Fibroblast of lung (primary cell): ENCODE measurements at regions not wholly inside any gene's neighbourhood (a gene's known extent, or its start where the extent isn't known, plus 50 kb on each side); places are given as distances from the start of the nearest gene placed in this dataset.

Experiments used
- DNase-seq, 2 donors: peaks; one replicate each; pipeline versions ENCODE4 v3.0.0 to v3.0.0-alpha.2; 2010; ENCODE audit warnings: low read depth in 2 of 2
- H2AFZ ChIP-seq: 2 replicates; pipeline ENCODE4 v1.5.1; 2012; ENCODE audit warnings: low read length, control low read depth, inconsistent platforms
- H3K27ac ChIP-seq: 2 replicates; pipeline ENCODE4 v1.5.1; 2011; ENCODE audit warnings: low read length, control low read depth; ENCODE audit not compliant: insufficient read depth
- H3K27me3 ChIP-seq: 2 replicates; pipeline ENCODE4 v1.5.1; 2011; ENCODE audit warnings: mild to moderate bottlenecking, low read length; ENCODE audit not compliant: control insufficient read depth, insufficient read depth
- H3K36me3 ChIP-seq: 2 replicates; pipeline ENCODE4 v1.5.1; 2011; ENCODE audit warnings: low read length; ENCODE audit not compliant: control insufficient read depth, insufficient read depth
- H3K4me1 ChIP-seq: 2 replicates; pipeline ENCODE4 v1.5.1; 2011; ENCODE audit warnings: low read length; ENCODE audit not compliant: control insufficient read depth, insufficient read depth; ENCODE audit errors: extremely low read depth
- H3K4me2 ChIP-seq: 2 replicates; pipeline ENCODE4 v1.5.1; 2011; ENCODE audit warnings: low read length, control low read depth; ENCODE audit not compliant: insufficient read depth; ENCODE audit errors: extremely low read depth
- H3K4me3 ChIP-seq, 4 experiments: fragments of 200-600 bp in 1 of 4; sonication (generic) in 1 of 4; replicated peaks in 1 of 4; 2 replicates each; pipeline ENCODE4 v1.5.1; 2011 to 2016; ENCODE audit warnings: low read length in 4 of 4, low read depth in 3 of 4, mild to moderate bottlenecking in 3 of 4, control low read depth in 2 of 4, inconsistent platforms in 1 of 4, mixed read lengths in 1 of 4; ENCODE audit not compliant: insufficient read depth in 1 of 4; ENCODE audit errors: control extremely low read depth in 1 of 4
- H3K79me2 ChIP-seq: 2 replicates; pipeline ENCODE4 v1.5.1; 2012; ENCODE audit warnings: mild to moderate bottlenecking, low read length, inconsistent platforms; ENCODE audit not compliant: control insufficient read depth, insufficient read depth
- H3K9ac ChIP-seq: 2 replicates; pipeline ENCODE4 v1.5.1; 2011; ENCODE audit warnings: mild to moderate bottlenecking, low read length, control low read depth; ENCODE audit not compliant: insufficient read depth
- H3K9me3 ChIP-seq: 2 replicates; pipeline ENCODE4 v1.5.1; 2012; ENCODE audit warnings: low read depth, low read length; ENCODE audit not compliant: control insufficient read depth, insufficient read depth
- H4K20me1 ChIP-seq: 2 replicates; pipeline ENCODE4 v1.5.1; 2011; ENCODE audit warnings: low read length; ENCODE audit not compliant: control insufficient read depth, insufficient read depth; ENCODE audit errors: extremely low read depth
- CTCF ChIP-seq, 2 donors: IDR thresholded peaks in 1 of 2; conservative IDR thresholded peaks in 1 of 2; 1 replicate in 1 of 2; 2 replicates in 1 of 2; pipeline ENCODE4 v1.5.1; 2011 to 2012; ENCODE audit warnings: low read length in 2 of 2, control low read depth in 1 of 2, inconsistent platforms in 1 of 2, low read depth in 1 of 2, mild to moderate bottlenecking in 1 of 2
- EZH2 ChIP-seq: IDR thresholded peaks from 2 replicates; pipeline ENCODE4 v1.5.1; 2012; ENCODE audit warnings: low read length, control low read depth, mild to moderate bottlenecking; ENCODE audit errors: missing control alignments

DNA sequence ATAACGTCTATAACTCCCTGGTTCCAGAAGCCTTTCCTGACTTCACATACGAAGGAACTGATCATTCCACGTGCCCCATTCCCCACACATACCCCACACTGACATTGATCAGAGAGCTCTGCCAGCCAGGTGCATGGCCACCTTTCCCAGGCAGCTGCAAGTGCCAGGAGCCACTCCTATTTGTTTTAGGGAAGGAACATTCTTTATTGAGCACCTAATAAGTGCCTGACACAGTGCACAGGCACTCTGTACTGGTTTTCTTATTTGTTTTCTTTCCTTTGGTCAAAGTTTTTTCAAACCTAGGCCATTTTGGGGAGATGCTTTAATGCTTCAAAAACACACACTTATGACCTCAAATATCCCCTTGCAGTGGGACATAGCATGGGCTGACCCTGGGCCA is 50.0 kb downstream of the PITPNM2 start:
- Histone ChIP-seq H3K4me1 (peaks cover 14% of the 10 kb centered on the region), H3K36me3 (no peaks in the 10 kb centered on the region), H3K9me3 (no peaks in the 10 kb centered on the region), H2AFZ (no peak overlapping the region), H3K9ac (no peak overlapping the region), H3K27me3 (no peaks in the 10 kb centered on the region), H3K27ac (no peak overlapping the region), H4K20me1 (no peaks in the 10 kb centered on the region), H3K4me3 (no peak overlapping the region), H3K79me2 (no peaks in the 10 kb centered on the region), H3K4me2 (no peak overlapping the region)
- no peak for TF ChIP-seq EZH2
- no peak for TF ChIP-seq CTCF (conservative IDR thresholded peaks at IDR 0.05 in 1 of 2, IDR thresholded peaks at IDR 0.05 in 1 of 2; ENCODE audit: low read depth in 1 of 2, low read length in 2 of 2)
- no peak for DNase-seq

GRCh38 chr12:123100450-123100849 is 50.4 kb downstream of the PITPNM2 start:
- Histone ChIP-seq H3K27me3 (no peaks in the 10 kb centered on the region), H2AFZ (no peak overlapping the region), H3K9ac (no peak overlapping the region), H4K20me1 (no peaks in the 10 kb centered on the region), H3K4me2 (no peak overlapping the region), H3K9me3 (no peaks in the 10 kb centered on the region), H3K4me1 (peaks cover 17% of the 10 kb centered on the region), H3K4me3 (no peak overlapping the region), H3K79me2 (no peaks in the 10 kb centered on the region), H3K27ac (no peak overlapping the region), H3K36me3 (no peaks in the 10 kb centered on the region)
- TF ChIP-seq EZH2 (no peak), CTCF (conservative IDR thresholded peaks at IDR 0.05 in 1 of 2, IDR thresholded peaks at IDR 0.05 in 1 of 2; ENCODE audit: low read depth in 1 of 2, low read length in 2 of 2) (no peak)
- DNase-seq = no peak

DNA sequence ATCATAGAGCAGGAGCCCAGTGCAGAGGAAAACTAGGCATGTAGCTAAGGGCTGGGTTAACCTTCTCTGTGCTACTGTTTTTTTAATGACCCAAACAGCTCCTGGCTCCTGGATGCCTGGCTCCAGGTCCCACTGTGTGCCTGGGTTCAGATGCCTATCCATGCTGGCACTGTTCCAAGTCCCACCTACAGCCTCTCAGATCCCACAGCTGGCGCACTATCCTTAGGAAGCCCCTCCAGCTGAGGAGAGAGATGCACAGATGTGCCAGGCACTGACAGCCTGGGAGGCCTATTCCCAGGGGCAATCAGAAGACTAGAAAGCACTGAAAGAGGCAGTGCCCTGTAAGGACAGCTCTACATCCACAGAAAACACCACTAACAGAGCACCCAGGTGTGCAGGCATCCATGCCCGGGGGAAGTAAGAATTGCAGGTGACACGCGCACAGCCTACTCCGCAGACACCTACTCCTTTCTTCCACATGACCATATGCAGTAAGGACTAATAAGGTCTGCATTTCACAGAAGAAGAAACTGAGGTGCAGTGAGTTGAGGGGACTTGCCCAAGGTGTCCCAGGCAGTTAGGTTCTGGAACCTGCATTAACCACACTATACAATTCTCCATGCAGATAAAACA is 51.2 kb downstream of the PITPNM2 start:
- no peak for DNase-seq
- Histone ChIP-seq H2AFZ (no peak overlapping the region), H4K20me1 (no peaks in the 10 kb centered on the region), H3K4me2 (no peak overlapping the region), H3K27me3 (no peaks in the 10 kb centered on the region), H3K27ac (no peak overlapping the region), H3K79me2 (no peaks in the 10 kb centered on the region), H3K4me3 (no peak overlapping the region), H3K9me3 (no peaks in the 10 kb centered on the region), H3K4me1 (peaks cover 24% of the 10 kb centered on the region), H3K36me3 (no peaks in the 10 kb centered on the region), H3K9ac (no peak overlapping the region)
- TF ChIP-seq CTCF (conservative IDR thresholded peaks at IDR 0.05 in 1 of 2, IDR thresholded peaks at IDR 0.05 in 1 of 2; ENCODE audit: low read depth in 1 of 2, low read length in 2 of 2) (no peak), EZH2 (no peak)
